HEK293T (cell line): ENCODE measurements at regions not wholly inside any gene's neighbourhood (a gene's known extent, or its start where the extent isn't known, plus 50 kb on each side); places are given as distances from the start of the nearest gene placed in this dataset.

Experiments used
- CTCF ChIA-PET: fragments of 350-600 bp; formaldehyde crosslinking; extraction: SDS; loops from one replicate; lab custom pipeline; 2021; ENCODE audit warnings: antibody characterized with exemption, inconsistent platforms; lab: Yijun Ruan, JAX
- POLR2A ChIA-PET: fragments of 350-600 bp; formaldehyde crosslinking; extraction: SDS; loops from one replicate; lab custom pipeline; 2020; ENCODE audit warnings: antibody characterized with exemption, inconsistent platforms; lab: Yijun Ruan, JAX
- DNase-seq: peaks from one replicate; pipeline ENCODE4 v3.0.0; 2012; ENCODE audit warnings: mixed read lengths; ENCODE audit errors: extremely low spot score
- ARNT ChIP-seq: fragments of 450-650 bp; IDR thresholded peaks from 2 replicates; pipeline ENCODE4 v1.6.1; 2017; ENCODE audit warnings: mild to moderate bottlenecking
- BHLHE40 ChIP-seq: fragments of 450-650 bp; IDR thresholded peaks from 2 replicates; pipeline ENCODE4 v1.6.1; 2016; ENCODE audit warnings: mild to moderate bottlenecking, moderate library complexity, borderline replicate concordance
- CTBP1 ChIP-seq: fragments of 450-650 bp; IDR thresholded peaks from 2 replicates; pipeline ENCODE4 v1.6.1; 2016; ENCODE audit warnings: borderline replicate concordance
- ELF4 ChIP-seq: fragments of 450-650 bp; IDR thresholded peaks from 2 replicates; pipeline ENCODE4 v1.6.1; 2017; ENCODE audit warnings: antibody characterized with exemption
- FOXA1 ChIP-seq: fragments of 450-650 bp; IDR thresholded peaks from 2 replicates; pipeline ENCODE4 v1.6.1; 2016; ENCODE audit warnings: mild to moderate bottlenecking
- FOXK2 ChIP-seq: fragments of 450-650 bp; IDR thresholded peaks from 2 replicates; pipeline ENCODE4 v1.6.1; 2016; ENCODE audit warnings: mild to moderate bottlenecking
- FOXM1 ChIP-seq: fragments of 450-650 bp; IDR thresholded peaks from 2 replicates; pipeline ENCODE4 v1.6.1; 2017; ENCODE audit warnings: mild to moderate bottlenecking, borderline replicate concordance
- HDGF ChIP-seq: fragments of 450-650 bp; IDR thresholded peaks from 2 replicates; pipeline ENCODE4 v1.6.1; 2017; ENCODE audit warnings: antibody characterized with exemption, borderline replicate concordance
- L3MBTL2 ChIP-seq: fragments of 450-650 bp; conservative IDR thresholded peaks from 2 replicates; pipeline ENCODE4 v1.6.1; 2016; ENCODE audit warnings: mild to moderate bottlenecking
- LEF1 ChIP-seq: fragments of 450-650 bp; IDR thresholded peaks from 2 replicates; pipeline ENCODE4 v1.6.1; 2017; ENCODE audit warnings: mild to moderate bottlenecking, borderline replicate concordance
- NFRKB ChIP-seq: fragments of 450-650 bp; IDR thresholded peaks from 2 replicates; pipeline ENCODE4 v1.6.1; 2016; ENCODE audit warnings: mild to moderate bottlenecking, moderate library complexity
- SP1 ChIP-seq: fragments of 450-650 bp; IDR thresholded peaks from 2 replicates; pipeline ENCODE4 v1.6.1; 2017
- SUZ12 ChIP-seq: fragments of 450-650 bp; IDR thresholded peaks from 2 replicates; pipeline ENCODE4 v1.6.1; 2016; ENCODE audit warnings: mild to moderate bottlenecking
- TARDBP ChIP-seq: fragments of 450-650 bp; IDR thresholded peaks from 2 replicates; pipeline ENCODE4 v1.6.1; 2016
- ZNF384 ChIP-seq: fragments of 450-650 bp; IDR thresholded peaks from 2 replicates; pipeline ENCODE4 v1.6.1; 2016
- TF ChIP-seq, protein P1 (sequence below): fragments of 450-650 bp; IDR thresholded peaks from 2 replicates; pipeline ENCODE4 v1.6.1; 2016

DNA sequence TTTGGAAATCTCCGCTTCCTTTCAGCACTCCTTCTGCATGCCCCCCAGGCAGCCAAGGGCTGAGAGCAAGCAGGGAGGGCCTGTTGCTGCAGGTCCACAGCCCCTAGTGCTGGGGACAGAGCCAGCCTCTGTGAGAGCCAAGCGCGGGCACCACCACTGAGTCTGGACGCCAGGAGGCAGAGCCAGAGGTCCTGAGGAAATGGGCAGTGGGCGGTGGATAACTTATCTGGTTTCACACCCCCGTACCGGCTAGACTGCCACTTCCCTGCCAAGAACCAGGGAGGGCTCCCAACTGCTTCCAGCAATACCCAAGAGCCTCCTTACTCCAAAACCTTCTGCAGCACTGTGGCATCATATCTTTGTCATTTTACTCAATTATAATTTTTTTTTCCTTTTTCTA, 141.6 kb upstream of the IGF1R start:
- no peak for DNase-seq
- TF ChIP-seq, protein P1, sequence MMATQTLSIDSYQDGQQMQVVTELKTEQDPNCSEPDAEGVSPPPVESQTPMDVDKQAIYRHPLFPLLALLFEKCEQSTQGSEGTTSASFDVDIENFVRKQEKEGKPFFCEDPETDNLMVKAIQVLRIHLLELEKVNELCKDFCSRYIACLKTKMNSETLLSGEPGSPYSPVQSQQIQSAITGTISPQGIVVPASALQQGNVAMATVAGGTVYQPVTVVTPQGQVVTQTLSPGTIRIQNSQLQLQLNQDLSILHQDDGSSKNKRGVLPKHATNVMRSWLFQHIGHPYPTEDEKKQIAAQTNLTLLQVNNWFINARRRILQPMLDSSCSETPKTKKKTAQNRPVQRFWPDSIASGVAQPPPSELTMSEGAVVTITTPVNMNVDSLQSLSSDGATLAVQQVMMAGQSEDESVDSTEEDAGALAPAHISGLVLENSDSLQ: no peak
- no peak for TF ChIP-seq FOXK2
- no peak for TF ChIP-seq HDGF
- TF ChIP-seq FOXM1: no peak
- TF ChIP-seq BHLHE40: no peak
- TF ChIP-seq ZNF384: no peak
- no peak for TF ChIP-seq LEF1
- no peak for TF ChIP-seq CTBP1
- no peak for TF ChIP-seq FOXA1
- TF ChIP-seq ARNT: no peak
- no peak for TF ChIP-seq ELF4
- POLR2A ChIA-PET: no interaction called here
- CTCF ChIA-PET: no interaction called here

DNA sequence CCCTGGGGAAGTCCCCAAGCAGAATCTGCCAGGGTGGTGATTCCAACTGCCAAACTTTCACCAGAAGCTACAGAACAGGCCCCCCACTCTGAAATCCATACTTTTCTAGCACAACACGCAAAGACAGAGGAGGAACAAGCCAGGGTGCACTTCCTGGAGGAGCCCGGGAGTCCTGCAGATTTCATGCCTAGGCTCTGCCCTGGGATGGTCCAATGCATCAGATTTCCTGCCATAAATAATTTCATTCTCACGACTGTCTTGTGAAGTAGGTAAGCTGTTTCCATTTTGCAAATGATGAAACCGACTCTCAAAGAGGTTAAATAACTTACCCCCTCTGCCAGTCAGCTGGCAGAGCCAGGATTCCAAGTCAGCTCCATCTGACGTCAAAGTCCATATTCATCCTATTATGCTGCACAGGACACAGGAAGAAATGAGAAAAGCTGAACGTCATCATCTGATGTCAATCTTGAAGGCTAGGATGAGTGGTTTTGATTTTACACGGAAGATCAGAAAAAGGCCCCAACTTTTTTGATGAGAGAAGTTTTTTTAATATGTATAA, 134.8 kb upstream of the IGF1R start:
- TF ChIP-seq FOXA1 (no peak), HDGF (no peak)
- no peak for DNase-seq
- POLR2A ChIA-PET: no interaction called here
- CTCF ChIA-PET: interaction anchor here (0.7 kb wide), 1 partner anchor 31 kb away, joined by 3 read pairs; no protein-coding TSS in a partner anchor

DNA sequence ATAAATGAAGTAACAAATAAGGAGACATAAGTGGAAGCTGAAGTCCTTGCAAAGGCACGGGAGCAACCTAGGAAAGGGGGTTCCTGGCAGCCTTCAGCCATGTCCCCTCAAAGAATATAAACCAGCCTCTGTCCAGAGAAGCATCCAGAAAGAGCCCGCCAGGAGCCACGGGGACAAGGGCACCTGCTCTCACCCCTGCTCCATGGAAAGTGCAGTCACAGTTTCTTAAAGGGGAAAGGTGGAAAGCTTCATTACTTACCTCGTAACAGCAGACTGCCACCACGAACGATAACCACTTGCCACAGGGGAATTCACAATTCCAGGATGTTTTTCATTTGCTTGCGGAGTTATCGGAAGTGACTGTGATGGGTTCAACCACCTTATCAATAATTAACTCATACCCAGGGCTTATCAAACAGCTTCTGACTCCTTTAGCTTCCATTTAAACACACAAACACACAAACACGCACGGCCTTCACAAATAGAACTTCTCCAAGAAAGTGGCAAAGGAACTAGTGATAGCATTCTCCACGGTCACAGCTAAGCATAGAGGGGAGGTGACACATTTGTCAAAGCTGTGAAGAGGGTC, 134.2 kb upstream of the IGF1R start:
- TF ChIP-seq ELF4 (no peak), BHLHE40 (no peak), TARDBP (no peak), NFRKB (no peak), FOXA1 (no peak)
- DNase-seq: no peak
- ChIA-PET POLR2A (no interaction called here), CTCF (interaction anchor here (0.7 to 1.1 kb wide), 2 partner anchors 31 to 133 kb away, joined by 3 to 5 read pairs; no protein-coding TSS in a partner anchor)

DNA sequence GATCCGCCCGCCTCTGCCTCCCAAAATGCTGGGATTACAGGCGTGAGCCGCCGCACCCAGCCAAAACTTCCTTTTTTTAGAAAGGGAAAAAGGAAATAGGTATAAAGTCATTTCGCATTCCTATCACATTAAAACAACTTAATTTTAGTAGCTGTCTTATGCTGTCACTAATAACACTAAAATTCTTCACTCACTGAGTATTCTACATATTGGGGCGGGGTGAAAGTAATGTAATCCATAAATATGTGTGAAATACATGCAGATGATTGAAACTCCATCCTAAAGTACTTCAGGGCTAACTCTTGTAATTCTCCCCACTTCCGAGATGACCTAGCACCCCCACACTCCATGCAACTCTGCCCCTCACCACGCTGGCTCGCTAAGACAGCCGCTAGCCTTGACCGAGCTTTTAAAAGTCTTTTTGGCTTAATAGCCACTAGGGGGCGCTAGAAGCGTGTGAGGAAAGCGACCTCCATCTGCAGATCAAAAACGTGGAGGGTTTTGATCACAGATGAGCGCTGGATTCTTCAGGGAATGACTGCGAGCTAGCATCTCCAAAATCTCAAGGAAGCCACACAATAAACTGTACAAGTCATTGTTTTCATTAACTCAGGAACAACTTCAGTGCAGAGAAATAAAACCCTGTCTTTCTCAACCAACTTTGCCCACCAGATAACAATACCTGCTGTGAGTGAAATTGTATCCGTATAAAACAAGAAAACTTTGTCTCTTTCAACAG, 129.3 kb upstream of the IGF1R start:
- TF ChIP-seq CTBP1 (0 out of 2 replicates have a peak, but pooled peaks have one; percentile 4), FOXM1 (no peak)
- POLR2A ChIA-PET: interaction anchor here (0.9 to 1.6 kb wide), 5 partner anchors 29 to 542 kb away, joined by 3 to 12 read pairs (median 3); partner anchors contain the start of gene IGF1R
- CTCF ChIA-PET: interaction anchor here (0.6 to 2.1 kb wide), 29 partner anchors 10 to 1578 kb away, joined by 3 to 12 read pairs (median 4); no protein-coding TSS in a partner anchor
- DNase-seq: peak; percentile 87

DNA sequence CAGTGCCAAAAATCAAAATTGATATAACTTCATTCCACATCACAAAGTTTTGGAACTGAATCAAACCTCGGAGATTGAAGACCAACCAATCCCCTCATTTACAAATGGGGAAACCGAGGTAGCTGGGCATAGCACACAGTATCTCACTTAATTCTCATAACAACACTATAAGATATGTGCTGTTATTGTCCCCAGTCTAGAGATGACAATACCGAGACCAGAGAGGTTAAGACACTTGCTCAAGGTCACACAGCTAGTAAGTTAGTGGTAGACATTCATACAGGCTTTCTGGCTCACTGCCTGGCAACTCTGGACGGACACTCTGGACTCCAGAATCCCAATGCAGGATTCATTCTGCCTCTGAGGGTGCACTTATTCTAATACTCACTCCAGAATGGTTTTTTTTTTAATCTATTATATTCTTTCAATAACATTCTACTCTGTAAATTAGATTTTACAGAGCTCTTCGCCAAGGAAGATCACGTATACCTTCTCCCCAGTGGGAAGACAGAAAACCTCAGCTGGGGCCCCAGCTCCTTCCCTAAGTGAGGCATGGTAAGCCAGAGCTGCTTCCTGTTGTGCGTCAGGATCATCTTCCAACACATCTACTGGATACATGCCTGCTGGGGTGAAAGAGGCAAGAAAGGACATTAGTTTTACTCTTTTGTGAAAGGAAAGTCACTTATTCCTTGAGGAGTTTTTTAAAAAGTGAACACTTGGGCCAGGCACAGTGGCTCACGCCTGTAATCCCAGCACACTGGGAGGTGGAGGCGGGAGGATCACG, 128.4 kb upstream of the IGF1R start:
- CTCF ChIA-PET: interaction anchor here (0.6 to 2.1 kb wide), 23 partner anchors 9 to 552 kb away, joined by 3 to 12 read pairs (median 4); no protein-coding TSS in a partner anchor
- POLR2A ChIA-PET: interaction anchor here (0.9 to 1.6 kb wide), 3 partner anchors 28 to 541 kb away, joined by 3 to 12 read pairs (median 4); partner anchors contain the start of gene IGF1R
- no peak for TF ChIP-seq FOXK2
- no peak for TF ChIP-seq NFRKB
- no peak for TF ChIP-seq FOXM1
- TF ChIP-seq ELF4: no peak
- TF ChIP-seq TARDBP: no peak
- TF ChIP-seq SUZ12: no peak
- no peak for TF ChIP-seq SP1
- TF ChIP-seq HDGF: no peak
- no peak for TF ChIP-seq LEF1
- no peak for TF ChIP-seq CTBP1
- TF ChIP-seq FOXA1: no peak
- no peak for DNase-seq

DNA sequence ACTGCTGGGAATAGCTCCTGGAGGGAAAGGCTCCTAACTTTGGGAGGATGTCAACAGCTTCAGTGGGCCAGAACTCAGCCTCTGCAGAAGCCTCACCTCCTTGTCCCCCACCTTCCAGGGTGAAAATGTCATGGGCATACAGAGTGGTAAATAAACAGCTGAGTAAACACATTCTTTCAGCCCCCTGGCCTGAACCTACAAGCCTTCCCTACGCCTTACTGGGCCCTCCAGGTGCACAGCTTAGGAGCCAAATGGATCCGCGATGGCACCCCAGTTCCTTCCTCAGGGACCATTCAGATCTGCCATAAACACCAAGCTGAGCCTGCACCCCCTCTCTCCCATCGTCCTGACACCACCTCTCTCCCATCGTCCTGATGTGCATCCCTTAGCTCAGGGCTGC, 126.2 kb upstream of the IGF1R start:
- TF ChIP-seq, protein P1: no peak
- TF ChIP-seq NFRKB: no peak
- no peak for TF ChIP-seq CTBP1
- no peak for TF ChIP-seq SUZ12
- no peak for TF ChIP-seq ARNT
- no peak for TF ChIP-seq TARDBP
- TF ChIP-seq SP1: no peak
- no peak for TF ChIP-seq L3MBTL2
- TF ChIP-seq FOXK2: no peak
- no peak for TF ChIP-seq LEF1
- no peak for TF ChIP-seq HDGF
- no peak for DNase-seq
- ChIA-PET CTCF (interaction anchor here (0.7 to 1.5 kb wide), 5 partner anchors 27 to 270 kb away, joined by 3 to 5 read pairs (median 4); no protein-coding TSS in a partner anchor), POLR2A (interaction anchor here (1.4 to 1.7 kb wide), 3 partner anchors 26 to 127 kb away, joined by 3 to 7 read pairs (median 5); no protein-coding TSS in a partner anchor)
